ENCODE measurements at regions not wholly inside any gene's neighbourhood (a gene's known extent, or its start where the extent isn't known, plus 50 kb on each side); places are given as distances from the start of the nearest gene placed in this dataset.

- H3K4me3 ChIP-seq: no peak overlapping the region
- Mint-ChIP-seq H3K27ac (no peak overlapping the region; the same call in 1 of the 2 replicates), H3K27me3 (ENCODE audit: insufficient read depth, low read depth, poor library complexity) (peaks cover 2% of the 10 kb centered on the region)
These were observed 73.3 kb upstream of the E2F3 start for GRCh38 chr6:20328266-20328923.

More at GRCh38 chr6:20328266-20328923, 73.3 kb upstream of the E2F3 start:
- Histone ChIP-seq H2AFZ (peak overlapping the region; percentile 56; the same call in 1 of the 2 replicates), H4K20me1 (replicated peaks; ENCODE audit: insufficient read depth) (no peaks in the 10 kb centered on the region), H3K79me2 (replicated peaks; ENCODE audit: insufficient read depth) (no peaks in the 10 kb centered on the region), H3K4me2 (peak overlapping the region; percentile 23; the same call in 1 of the 2 replicates), H3K36me3 (ENCODE audit: insufficient read depth) (no peaks in the 10 kb centered on the region), H3K4me1 (ENCODE audit: insufficient read depth) (peaks cover 6% of the 10 kb centered on the region; the same call in 1 of the 2 replicates), H3K27ac (ENCODE audit: low read depth) (no peak overlapping the region), H3F3A (replicated peaks; ENCODE audit: low read depth) (no peaks in the 10 kb centered on the region), H3K9me2 (ENCODE audit: insufficient read depth) (no peaks in the 10 kb centered on the region), H3K27me3 (ENCODE audit: insufficient read depth) (no peaks in the 10 kb centered on the region)
- peak; percentile 14 for DNase-seq (ENCODE audit: low spot score)
- no peak for ATAC-seq
- H3K36me3 Mint-ChIP-seq (ENCODE audit: low read depth): no peaks in the 10 kb centered on the region
- H3K9me3 Mint-ChIP-seq: no peaks in the 10 kb centered on the region
- no peak overlapping the region for H3K4me3 Mint-ChIP-seq
- TF ChIP-seq ZNF114 (CRISPR knock-in tag; IDR thresholded peaks at IDR 0.05): no peak
- no peak for TF ChIP-seq NANOG (IDR thresholded peaks at IDR 0.05; ENCODE audit: borderline replicate concordance)
- TF ChIP-seq CREB1 (CRISPR knock-in tag; IDR thresholded peaks at IDR 0.05; ENCODE audit: low read depth): no peak
- TF ChIP-seq ZNF331 (CRISPR knock-in tag; IDR thresholded peaks at IDR 0.05; ENCODE audit: low read depth): no peak
- no peak for TF ChIP-seq JUNB (IDR thresholded peaks at IDR 0.05; ENCODE audit: unreplicated experiment)
- no peak for TF ChIP-seq ZNF462 (CRISPR knock-in tag; IDR thresholded peaks at IDR 0.05)
- TF ChIP-seq EZH2phosphoT487 (IDR thresholded peaks at IDR 0.05; ENCODE audit: unreplicated experiment): no peak
- TF ChIP-seq POLR2AphosphoS5 (IDR thresholded peaks at IDR 0.05; ENCODE audit: low read depth): no peak
- TF ChIP-seq CTCF (conservative IDR thresholded peaks at IDR 0.05; ENCODE audit: low read depth in 2 of 2): no peak
- TF ChIP-seq EZH2 (IDR thresholded peaks at IDR 0.05; ENCODE audit: low read depth, unreplicated experiment): no peak
- H3K4me1 Mint-ChIP-seq: peaks cover 9% of the 10 kb centered on the region
